Astrocyte of the cerebellum (primary cell): ENCODE measurements at regions not wholly inside any gene's neighbourhood (a gene's known extent, or its start where the extent isn't known, plus 50 kb on each side); places are given as distances from the start of the nearest gene placed in this dataset.
A peak's percentile ranks its signal among the peaks of the same experiment; 100 is the strongest.

Experiments used
- DNase-seq: peaks from one replicate; pipeline ENCODE4 v3.0.0-alpha.2; 2011; ENCODE audit warnings: low read depth
- H3K4me3 ChIP-seq: 2 replicates; pipeline ENCODE4 v1.5.1; 2011; ENCODE audit warnings: mild to moderate bottlenecking, low read depth, low read length, moderate library complexity
- CTCF ChIP-seq: IDR thresholded peaks from 2 replicates; pipeline ENCODE4 v1.5.1; 2012; ENCODE audit warnings: low read length, low read depth, moderate library complexity, mild to moderate bottlenecking; ENCODE audit errors: missing control alignments
- in situ Hi-C: cut with HindIII; loops from 2 replicates; pipeline ENCODE4 v1.10.0; 2017; ENCODE audit warnings: low sequenced_read_pairs

- no peak for TF ChIP-seq CTCF
- in situ Hi-C loops = no loop called here
- H3K4me3 ChIP-seq = no peak overlapping the region
- DNase-seq = no peak
Observed at GRCh38 chr13:91127995-91128394, 219.5 kb upstream of the MIR17HG start.

- DNase-seq = no peak
- no peak for TF ChIP-seq CTCF
- H3K4me3 ChIP-seq = no peak overlapping the region
- in situ Hi-C loops = no loop called here
Observed at GRCh38 chr13:91132381-91132780, 215.1 kb upstream of the MIR17HG start.

GRCh38 chr13:91132786-91133185 is 214.7 kb upstream of the MIR17HG start:
- peak; percentile 49 for DNase-seq
- H3K4me3 ChIP-seq = no peak overlapping the region
- no peak for TF ChIP-seq CTCF
- in situ Hi-C loops = no loop called here

GRCh38 chr13:91133941-91134802 is 213.3 kb upstream of the MIR17HG start:
- DNase-seq = peak; percentile 58
- peak; percentile 85 for TF ChIP-seq CTCF
- in situ Hi-C loops = no loop called here
- no peak overlapping the region for H3K4me3 ChIP-seq

GRCh38 chr13:91134803-91135184 is 212.7 kb upstream of the MIR17HG start:
- no peak overlapping the region for H3K4me3 ChIP-seq
- DNase-seq = no peak
- TF ChIP-seq CTCF = no peak
- in situ Hi-C loops = no loop called here

- TF ChIP-seq CTCF = no peak
- no peak for DNase-seq
- no peak overlapping the region for H3K4me3 ChIP-seq
- in situ Hi-C loops = no loop called here
Observed at GRCh38 chr13:91135376-91135775, 212.1 kb upstream of the MIR17HG start.

GRCh38 chr13:91135968-91136367 is 211.5 kb upstream of the MIR17HG start:
- TF ChIP-seq CTCF = no peak
- no peak overlapping the region for H3K4me3 ChIP-seq
- in situ Hi-C loops = no loop called here
- no peak for DNase-seq
